CD4-positive, alpha-beta T cell treated with Interferon alpha-2 for 1 hour (primary cell): ENCODE measurements at regions not wholly inside any gene's neighbourhood (a gene's known extent, or its start where the extent isn't known, plus 50 kb on each side); places are given as distances from the start of the nearest gene placed in this dataset.
A peak's percentile ranks its signal among the peaks of the same experiment; 100 is the strongest.
"Not testable (repeated sequence)": the region's sequence is repeated elsewhere in the genome, so short reads cannot be mapped to it uniquely, and the experiment has no call there.

ENCODE experiments used
- DNase-seq, 2 donors: peaks; one replicate each; pipeline ENCODE4 v3.0.0-alpha.2; 2020 to 2022

GRCh38 chr2:181792906-181793305, 98.6 kb upstream of the ITPRID2 start:
- no peak for DNase-seq

DNA sequence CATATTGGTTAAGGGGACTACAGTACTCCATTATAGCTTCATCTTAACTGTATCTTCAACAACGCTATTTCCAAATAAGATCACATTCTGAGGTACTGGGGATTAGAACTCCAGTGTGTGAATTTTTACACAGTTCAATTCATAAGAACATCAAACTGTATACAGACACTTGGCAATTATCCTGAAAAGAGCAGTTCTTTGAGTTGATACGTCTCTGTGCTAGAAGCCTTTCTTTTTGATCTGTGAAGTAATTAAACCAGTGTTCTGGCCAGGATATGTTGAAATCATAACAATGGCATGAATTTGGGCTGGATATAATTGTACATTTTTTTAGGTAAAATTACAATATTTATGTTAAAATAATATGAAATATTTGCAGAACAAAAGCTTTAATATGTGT, 93.5 kb upstream of the ITPRID2 start:
- DNase-seq, result no peak

DNA sequence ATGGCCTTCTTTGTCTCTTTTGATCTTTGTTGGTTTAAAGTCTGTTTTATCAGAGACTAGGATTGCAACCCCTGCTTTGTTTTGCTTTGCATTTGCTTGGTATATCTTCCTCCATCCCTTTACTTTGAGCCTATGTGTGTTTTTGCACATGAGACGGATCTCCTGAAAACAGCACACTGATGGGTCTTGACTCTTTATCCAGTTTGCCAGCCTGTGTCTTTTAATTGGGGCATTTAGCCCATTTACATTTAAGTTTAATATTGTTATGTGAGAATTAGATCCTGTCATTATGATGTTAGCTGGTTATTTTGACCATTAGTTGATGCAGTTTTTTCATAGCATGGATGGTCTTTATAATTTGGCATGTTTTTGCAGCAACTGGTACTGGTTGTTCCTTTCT, 89.2 kb upstream of the ITPRID2 start:
- not testable (repeated sequence) for DNase-seq

GRCh38 chr2:181803903-181804799, 87.4 kb upstream of the ITPRID2 start:
- DNase-seq, result not testable (repeated sequence)

DNA sequence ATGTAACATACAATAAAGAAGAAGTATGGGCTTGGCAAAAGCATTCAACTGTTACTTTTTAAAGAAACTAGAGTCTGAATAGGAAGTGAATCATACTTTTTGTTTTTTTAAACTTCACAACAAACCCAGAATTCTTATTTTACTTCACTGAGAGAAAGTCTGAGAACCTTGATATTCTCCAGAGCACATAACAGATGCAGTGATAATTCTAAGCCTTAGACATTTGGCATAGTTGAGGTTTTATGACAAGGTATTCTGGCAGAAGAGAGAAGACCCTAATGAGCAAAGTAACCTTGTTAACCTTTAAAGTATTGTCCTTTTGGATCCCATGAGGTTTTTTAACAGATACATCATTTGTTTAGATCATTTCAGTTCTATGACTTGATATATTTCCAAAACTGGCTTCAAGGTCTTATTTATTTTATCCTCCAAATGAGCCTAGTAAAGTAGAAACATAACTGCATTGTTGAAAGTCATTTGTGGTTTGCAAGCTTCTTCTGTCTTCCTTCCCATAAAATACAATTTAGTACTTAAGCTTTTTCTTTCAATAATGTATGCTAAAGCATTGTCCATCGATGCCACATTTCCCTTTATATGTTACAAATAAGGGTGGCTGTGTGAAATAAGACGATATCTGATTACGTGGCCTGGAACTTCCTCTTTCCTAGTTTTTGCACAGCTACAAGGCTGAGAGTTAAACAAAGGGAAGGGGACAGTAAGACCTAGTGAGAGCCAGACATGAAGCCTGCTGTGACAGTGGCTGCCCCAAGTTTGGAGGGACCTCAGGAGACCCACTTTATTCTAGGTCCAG, 86.1 kb upstream of the ITPRID2 start:
- no peak for DNase-seq

DNA sequence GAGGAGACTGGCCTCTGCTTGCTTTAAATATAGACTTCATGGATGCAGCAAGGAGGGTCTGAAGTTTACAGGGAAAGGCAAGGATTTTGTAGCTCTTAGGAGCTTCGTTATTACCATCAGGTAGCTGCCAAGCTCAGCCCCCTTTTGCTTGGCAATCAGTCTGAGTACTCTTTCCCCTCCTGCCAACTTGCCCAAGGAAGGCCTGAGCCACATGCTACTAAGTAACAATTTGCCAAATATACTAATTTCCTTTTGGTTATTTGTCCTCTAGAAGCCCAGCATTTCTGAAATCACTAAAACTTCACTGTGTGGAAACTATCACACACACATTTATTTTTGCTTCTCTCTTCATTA, 85.5 kb upstream of the ITPRID2 start:
- no peak for DNase-seq

- DNase-seq, result no peak
Observed at GRCh38 chr2:181807526-181807925, 84.0 kb upstream of the ITPRID2 start.

DNA sequence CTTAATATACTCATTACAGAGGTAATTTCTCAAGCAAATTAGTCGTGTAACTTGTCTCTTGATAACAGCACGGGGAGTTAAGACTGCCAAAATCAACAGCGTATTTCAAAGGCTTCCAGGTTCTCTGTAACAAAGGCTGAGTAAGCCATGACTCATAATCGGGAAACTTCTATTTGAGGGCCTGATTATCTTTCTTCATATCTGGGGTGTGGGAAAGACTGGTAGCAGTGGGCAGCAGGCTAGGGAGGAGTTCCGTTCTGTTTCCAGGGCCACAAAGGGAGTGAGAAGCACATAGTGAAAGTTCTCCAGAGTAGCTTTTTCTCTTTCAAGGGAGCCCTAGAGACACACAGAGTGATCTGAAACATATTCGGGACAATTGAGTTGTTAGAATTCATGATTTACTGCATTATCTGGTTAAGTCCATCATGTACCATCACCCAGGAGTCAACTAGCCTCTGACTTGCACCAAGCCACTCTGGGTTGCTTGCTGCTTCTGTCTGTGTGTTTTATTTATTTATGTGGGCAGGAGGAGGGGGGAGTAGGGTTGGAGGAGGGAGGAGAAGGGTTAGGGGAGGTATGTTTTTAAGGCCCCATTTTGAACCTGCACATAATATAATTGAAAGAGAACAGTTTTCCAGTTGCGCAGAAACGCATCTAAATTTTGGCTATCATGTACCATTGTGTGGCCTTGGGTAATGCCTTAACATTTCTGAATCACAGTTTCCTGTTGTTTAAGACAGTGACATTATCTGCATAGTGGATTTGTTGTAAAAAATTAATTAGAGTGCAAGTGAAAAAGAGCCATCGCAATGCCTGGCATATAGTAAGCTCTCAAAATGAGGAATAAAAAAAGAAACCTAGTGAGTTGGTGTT, 80.5 kb upstream of the ITPRID2 start:
- DNase-seq, result peak; percentile 5 to 15

DNA sequence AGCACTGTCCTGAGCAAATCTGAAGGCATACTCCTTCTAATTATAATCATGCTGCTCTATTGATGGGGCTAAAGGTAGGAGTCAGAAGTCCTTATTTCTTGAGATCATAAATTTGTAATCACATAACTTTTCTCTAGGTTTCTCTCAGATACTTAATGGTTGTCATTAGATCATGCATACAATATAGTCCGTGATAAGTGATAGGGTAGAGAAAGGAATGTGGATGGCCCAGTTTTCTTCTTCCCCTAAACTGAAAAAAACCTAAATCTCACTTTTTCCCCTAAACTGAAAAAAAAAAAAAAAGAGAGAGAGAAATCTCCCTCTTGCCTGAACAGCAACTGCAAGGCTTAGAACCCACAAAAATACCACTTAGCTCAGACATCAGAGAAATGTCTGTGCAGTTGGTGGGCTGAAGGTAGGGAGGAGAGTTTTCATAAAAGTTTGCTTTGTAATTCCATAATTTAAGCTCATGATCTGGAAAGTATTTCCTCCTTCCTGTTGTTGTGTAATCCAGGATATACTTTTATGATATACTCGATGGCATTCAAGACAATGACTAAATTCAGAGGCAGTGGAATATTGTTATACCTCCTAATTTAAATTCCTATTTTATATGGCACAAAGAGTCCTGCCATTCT, 79.3 kb upstream of the ITPRID2 start:
- no peak for DNase-seq

DNA sequence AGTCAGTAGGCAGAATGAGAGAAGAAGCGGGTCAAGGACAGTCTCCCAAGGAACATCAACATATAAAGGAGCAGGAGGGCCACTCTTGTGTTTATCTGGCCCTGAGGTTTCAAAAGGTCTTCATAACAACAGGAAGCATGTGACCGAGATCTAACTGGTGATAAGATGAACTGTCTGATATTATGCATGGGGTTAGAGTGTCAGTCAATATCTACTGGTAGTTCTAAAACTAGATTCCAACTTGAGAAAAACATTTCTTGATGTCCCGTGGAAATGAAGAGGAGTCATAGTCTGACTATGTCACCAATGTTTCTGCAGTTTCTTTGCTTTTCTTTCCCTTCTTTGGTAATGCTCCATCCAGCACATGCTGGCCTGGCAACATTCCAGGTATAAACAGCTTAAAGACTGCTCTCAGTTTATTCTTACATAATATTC, 77.5 kb upstream of the ITPRID2 start:
- no peak for DNase-seq

DNA sequence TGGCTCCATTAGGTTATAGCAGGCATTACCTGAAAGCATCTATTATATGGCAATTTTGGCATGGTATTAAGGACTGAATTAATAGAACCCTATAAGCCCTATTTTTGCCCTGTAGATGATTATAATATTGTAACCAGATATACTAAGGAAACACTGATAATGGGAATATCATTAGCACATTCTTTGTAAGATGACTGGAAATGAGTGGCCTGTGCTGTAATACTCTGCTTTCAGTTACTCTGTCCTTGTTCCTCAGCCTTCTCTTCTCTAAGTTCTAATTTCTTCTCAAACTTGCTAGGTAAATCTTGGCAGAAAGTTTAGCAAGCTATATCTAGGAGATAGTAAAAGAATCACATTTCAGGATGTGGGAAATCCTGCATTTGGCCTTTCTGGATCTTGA, 74.0 kb upstream of the ITPRID2 start:
- no peak for DNase-seq

- no peak for DNase-seq
Observed at GRCh38 chr2:181818058-181818680, 73.4 kb upstream of the ITPRID2 start.

DNA sequence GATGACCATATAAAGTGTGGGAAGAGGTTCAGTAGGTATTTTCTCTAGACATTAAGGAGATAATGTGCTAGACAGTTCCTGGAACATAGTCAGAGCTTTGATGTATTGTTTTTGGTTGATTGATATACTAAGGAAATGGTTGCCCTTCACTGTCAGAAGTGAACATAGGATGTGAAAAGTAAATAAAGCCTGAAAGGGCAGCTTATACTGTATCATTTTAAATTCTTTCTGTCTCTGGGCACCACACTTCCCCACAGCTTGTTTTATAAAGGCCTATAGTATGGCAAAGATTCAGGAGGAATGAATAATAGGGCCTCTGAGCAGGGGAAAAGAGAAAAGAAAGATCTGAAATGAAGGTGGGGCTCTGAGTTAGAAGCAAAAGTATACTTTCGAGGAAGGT, 72.7 kb upstream of the ITPRID2 start:
- no peak for DNase-seq

GRCh38 chr2:181821049-181821448, 70.5 kb upstream of the ITPRID2 start:
- DNase-seq, result no peak

DNA sequence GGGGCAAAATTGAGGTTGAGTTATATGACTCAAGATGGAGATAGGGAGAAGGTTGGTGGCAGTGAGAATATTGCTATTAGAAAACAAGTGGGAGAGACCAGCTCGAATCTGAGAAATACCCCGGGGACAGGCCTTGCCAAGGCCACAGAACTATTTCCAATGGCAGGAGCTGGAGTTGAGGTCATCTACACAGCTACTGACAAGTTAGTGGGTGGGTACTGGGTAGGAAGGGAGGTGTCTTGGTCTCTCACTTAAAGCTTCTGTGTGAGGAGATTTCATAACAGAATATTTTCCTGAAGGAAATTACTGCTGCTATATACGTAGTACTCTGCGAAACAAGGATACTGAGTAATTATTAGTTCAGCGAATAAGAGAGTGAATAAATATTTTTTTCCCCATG, 69.4 kb upstream of the ITPRID2 start:
- DNase-seq, result no peak

GRCh38 chr2:181823405-181823804, 68.1 kb upstream of the ITPRID2 start:
- no peak for DNase-seq

DNA sequence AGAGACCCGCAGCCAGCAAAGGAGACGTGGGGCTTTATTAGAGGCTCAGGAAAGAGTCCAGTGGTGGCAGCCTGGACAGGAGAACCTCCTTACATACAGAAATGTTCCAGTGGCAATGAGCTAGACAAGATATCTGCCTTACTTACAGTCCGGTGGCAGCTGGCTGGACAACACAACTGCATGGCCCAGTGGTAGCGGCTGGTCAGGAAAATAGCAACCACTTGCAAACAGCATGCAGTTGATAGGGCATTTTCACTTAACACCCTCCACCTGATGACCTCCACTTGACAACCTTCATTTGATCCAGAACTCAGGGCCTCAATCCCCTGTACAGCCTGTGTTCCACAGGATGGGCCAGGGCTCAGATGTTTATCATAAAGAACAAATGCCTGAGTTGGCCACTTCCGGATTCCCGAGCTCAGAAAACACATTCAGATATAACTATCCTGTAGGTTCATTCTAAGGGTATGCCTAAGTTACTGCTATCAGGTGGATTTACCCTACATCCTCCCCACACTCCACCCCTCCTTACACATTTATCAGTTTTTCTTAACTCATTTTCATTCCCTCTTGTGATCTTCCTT, 63.3 kb upstream of the ITPRID2 start:
- DNase-seq, result no peak

- no peak for DNase-seq
Observed at GRCh38 chr2:181829230-181829629, 62.3 kb upstream of the ITPRID2 start.

DNA sequence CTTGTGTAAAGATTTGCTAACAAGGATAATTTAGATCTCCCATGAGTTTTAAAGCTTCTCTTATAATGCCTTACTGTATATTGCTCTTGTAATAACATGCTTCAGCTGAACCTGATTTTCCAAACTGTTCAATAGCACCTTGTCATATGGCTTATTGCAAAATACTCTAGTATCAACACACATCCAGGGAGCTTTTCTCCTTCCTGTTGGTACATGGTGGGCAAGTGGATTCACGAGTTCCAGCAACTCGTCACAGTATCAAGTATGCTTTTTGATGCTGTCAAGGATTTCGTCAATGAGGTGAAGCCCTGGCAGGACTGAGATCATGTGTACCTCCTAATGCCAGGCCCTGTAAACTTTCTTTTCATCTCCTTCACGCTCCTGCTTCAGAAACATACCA, 59.5 kb upstream of the ITPRID2 start:
- DNase-seq, result no peak

- DNase-seq, result no peak
Observed at GRCh38 chr2:181836583-181836982, 54.9 kb upstream of the ITPRID2 start.

DNA sequence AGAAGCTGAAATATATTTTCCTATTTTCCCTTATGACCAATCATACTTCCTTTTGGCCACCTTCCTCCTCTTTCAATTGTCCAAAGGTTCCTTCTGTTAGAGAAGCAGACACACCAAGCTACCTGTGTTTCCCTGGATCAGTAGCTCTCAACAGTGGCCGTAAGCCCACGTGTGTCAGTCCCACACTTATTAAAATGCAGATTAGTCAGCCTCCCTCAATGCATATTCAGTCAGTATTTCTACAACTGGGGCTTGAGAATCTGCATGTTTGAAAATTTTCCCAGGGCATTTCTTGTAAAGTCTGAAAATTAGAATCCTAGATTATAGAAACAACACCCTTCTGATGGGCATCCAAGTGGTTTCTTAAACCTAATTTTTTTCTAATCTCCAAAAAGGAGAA, 54.0 kb upstream of the ITPRID2 start:
- DNase-seq, result no peak

GRCh38 chr2:181839811-181840210, 51.7 kb upstream of the ITPRID2 start:
- no peak for DNase-seq
